ENCODE measurements at regions not wholly inside any gene's neighbourhood (a gene's known extent, or its start where the extent isn't known, plus 50 kb on each side); places are given as distances from the start of the nearest gene placed in this dataset.

- RAD21 ChIA-PET (ENCODE audit: low non-redundant PET in 1 of 2, low total read pairs in 2 of 2, uncharacterized antibody in 2 of 2, unreplicated experiment in 2 of 2) = no interaction called here
- Histone ChIP-seq H3K9ac (ENCODE audit: low read length) (no peak overlapping the region), H3K4me3 (replicated peaks in 1 of 2; ENCODE audit: low read depth in 1 of 2, low read length in 2 of 2) (no peak overlapping the region), H3K9me2 (ENCODE audit: insufficient read depth) (no peaks in the 10 kb centered on the region), H3K79me2 (ENCODE audit: insufficient read depth, low read length) (no peaks in the 10 kb centered on the region), H3K4me2 (ENCODE audit: low read length) (no peak overlapping the region), H3K27me3 (ENCODE audit: insufficient read depth, low read length) (no peaks in the 10 kb centered on the region), H3K4me1 (ENCODE audit: control insufficient read depth in 1 of 2, insufficient read depth in 2 of 2, low read length in 2 of 2) (no peaks in the 10 kb centered on the region), H3K9me3 (ENCODE audit: control insufficient read depth in 1 of 2, insufficient read depth in 1 of 2, low read depth in 1 of 2, low read length in 2 of 2) (no peaks in the 10 kb centered on the region), H4K20me1 (ENCODE audit: insufficient read depth) (no peaks in the 10 kb centered on the region), H3K36me3 (ENCODE audit: control insufficient read depth in 1 of 2, insufficient read depth in 2 of 2, low read length in 2 of 2) (no peaks in the 10 kb centered on the region), H3K27ac (ENCODE audit: low read depth, low read length) (no peak overlapping the region), H2AFZ (ENCODE audit: low read depth, low read length, poor library complexity, severe bottlenecking) (no peak overlapping the region)
- no peak for TF ChIP-seq JUND (IDR thresholded peaks at IDR 0.05)
- TF ChIP-seq, protein P1, sequence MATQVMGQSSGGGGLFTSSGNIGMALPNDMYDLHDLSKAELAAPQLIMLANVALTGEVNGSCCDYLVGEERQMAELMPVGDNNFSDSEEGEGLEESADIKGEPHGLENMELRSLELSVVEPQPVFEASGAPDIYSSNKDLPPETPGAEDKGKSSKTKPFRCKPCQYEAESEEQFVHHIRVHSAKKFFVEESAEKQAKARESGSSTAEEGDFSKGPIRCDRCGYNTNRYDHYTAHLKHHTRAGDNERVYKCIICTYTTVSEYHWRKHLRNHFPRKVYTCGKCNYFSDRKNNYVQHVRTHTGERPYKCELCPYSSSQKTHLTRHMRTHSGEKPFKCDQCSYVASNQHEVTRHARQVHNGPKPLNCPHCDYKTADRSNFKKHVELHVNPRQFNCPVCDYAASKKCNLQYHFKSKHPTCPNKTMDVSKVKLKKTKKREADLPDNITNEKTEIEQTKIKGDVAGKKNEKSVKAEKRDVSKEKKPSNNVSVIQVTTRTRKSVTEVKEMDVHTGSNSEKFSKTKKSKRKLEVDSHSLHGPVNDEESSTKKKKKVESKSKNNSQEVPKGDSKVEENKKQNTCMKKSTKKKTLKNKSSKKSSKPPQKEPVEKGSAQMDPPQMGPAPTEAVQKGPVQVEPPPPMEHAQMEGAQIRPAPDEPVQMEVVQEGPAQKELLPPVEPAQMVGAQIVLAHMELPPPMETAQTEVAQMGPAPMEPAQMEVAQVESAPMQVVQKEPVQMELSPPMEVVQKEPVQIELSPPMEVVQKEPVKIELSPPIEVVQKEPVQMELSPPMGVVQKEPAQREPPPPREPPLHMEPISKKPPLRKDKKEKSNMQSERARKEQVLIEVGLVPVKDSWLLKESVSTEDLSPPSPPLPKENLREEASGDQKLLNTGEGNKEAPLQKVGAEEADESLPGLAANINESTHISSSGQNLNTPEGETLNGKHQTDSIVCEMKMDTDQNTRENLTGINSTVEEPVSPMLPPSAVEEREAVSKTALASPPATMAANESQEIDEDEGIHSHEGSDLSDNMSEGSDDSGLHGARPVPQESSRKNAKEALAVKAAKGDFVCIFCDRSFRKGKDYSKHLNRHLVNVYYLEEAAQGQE (IDR thresholded peaks at IDR 0.05; ENCODE audit: low read depth) = no peak
- TF ChIP-seq SP1 (IDR thresholded peaks at IDR 0.05; ENCODE audit: low read depth) = no peak
- no peak for TF ChIP-seq EGR1 (IDR thresholded peaks at IDR 0.05; ENCODE audit: low read depth)
- no peak for TF ChIP-seq SIN3A (IDR thresholded peaks at IDR 0.05; ENCODE audit: low read depth)
- no peak for TF ChIP-seq ELF1 (IDR thresholded peaks at IDR 0.05; ENCODE audit: borderline replicate concordance, low read depth)
- no peak for TF ChIP-seq CEBPB (IDR thresholded peaks at IDR 0.05; ENCODE audit: low read depth)
- TF ChIP-seq RAD21 (IDR thresholded peaks at IDR 0.05; ENCODE audit: low read depth) = no peak
- no peak for TF ChIP-seq POLR2AphosphoS5 (IDR thresholded peaks at IDR 0.05; ENCODE audit: low read depth, low read length)
- no peak for TF ChIP-seq EZH2phosphoT487 (IDR thresholded peaks at IDR 0.05; ENCODE audit: borderline replicate concordance)
- TF ChIP-seq MAX (IDR thresholded peaks at IDR 0.05) = no peak
- TF ChIP-seq, protein P2, sequence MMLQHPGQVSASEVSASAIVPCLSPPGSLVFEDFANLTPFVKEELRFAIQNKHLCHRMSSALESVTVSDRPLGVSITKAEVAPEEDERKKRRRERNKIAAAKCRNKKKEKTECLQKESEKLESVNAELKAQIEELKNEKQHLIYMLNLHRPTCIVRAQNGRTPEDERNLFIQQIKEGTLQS (IDR thresholded peaks at IDR 0.05) = no peak
- no peak for TF ChIP-seq TCF7L2 (IDR thresholded peaks at IDR 0.05; ENCODE audit: borderline replicate concordance, extremely low read depth, insufficient read depth, insufficient read length)
- TF ChIP-seq CTCF (IDR thresholded peaks at IDR 0.05 in 2 of 3, conservative IDR thresholded peaks at IDR 0.05 in 1 of 3; ENCODE audit: borderline replicate concordance in 1 of 3, insufficient read depth in 1 of 3, low read depth in 2 of 3, low read length in 2 of 3) = no peak
- no peak for TF ChIP-seq ZNF274 (IDR thresholded peaks at IDR 0.05; ENCODE audit: low read depth, low read length)
- CTCF ChIA-PET = no interaction called here
- BruUV-seq (replicated peaks) = no TSS peak
- POLR2A ChIA-PET = no interaction called here
- DNase-seq (ENCODE audit: low read depth, low spot score) (no peak), ATAC-seq (no peak)
- intact Hi-C loops (cut with micrococcal nuclease) = no loop called here
Measured at GRCh38 chr9:82260691-82261090, 272.1 kb downstream of the SPATA31D1 start.
